ENCODE measurements at regions not wholly inside any gene's neighbourhood (a gene's known extent, or its start where the extent isn't known, plus 50 kb on each side); places are given as distances from the start of the nearest gene placed in this dataset.

GRCh38 chr1:55724551-55725325 is 509.6 kb upstream of the USP24 start:
- TF ChIP-seq ZFX (IDR thresholded peaks at IDR 0.05; ENCODE audit: borderline replicate concordance) (no peak), CTCF (IDR thresholded peaks at IDR 0.05) (no peak)
- no peak overlapping the region for H3K27ac ChIP-seq

- H3K27ac ChIP-seq: no peak overlapping the region
- TF ChIP-seq ZFX (IDR thresholded peaks at IDR 0.05; ENCODE audit: borderline replicate concordance): no peak
- no peak for TF ChIP-seq CTCF (IDR thresholded peaks at IDR 0.05)
These were observed 507.8 kb upstream of the USP24 start for GRCh38 chr1:55723001-55723400.

- H3K27ac ChIP-seq: no peak overlapping the region
- TF ChIP-seq CTCF (IDR thresholded peaks at IDR 0.05) (no peak), ZFX (IDR thresholded peaks at IDR 0.05; ENCODE audit: borderline replicate concordance) (no peak)
These were observed 505.1 kb upstream of the USP24 start for GRCh38 chr1:55720261-55720660.

GRCh38 chr1:55718758-55719671 is 503.9 kb upstream of the USP24 start:
- H3K27ac ChIP-seq: no peak overlapping the region
- no peak for TF ChIP-seq ZFX (IDR thresholded peaks at IDR 0.05; ENCODE audit: borderline replicate concordance)
- no peak for TF ChIP-seq CTCF (IDR thresholded peaks at IDR 0.05)

GRCh38 chr1:55717111-55717510 is 501.9 kb upstream of the USP24 start:
- H3K27ac ChIP-seq: no peak overlapping the region
- TF ChIP-seq ZFX (IDR thresholded peaks at IDR 0.05; ENCODE audit: borderline replicate concordance) (no peak), CTCF (IDR thresholded peaks at IDR 0.05) (no peak)

- no peak for TF ChIP-seq CTCF (IDR thresholded peaks at IDR 0.05)
- TF ChIP-seq ZFX (IDR thresholded peaks at IDR 0.05; ENCODE audit: borderline replicate concordance): no peak
- no peak overlapping the region for H3K27ac ChIP-seq
These were observed 501.4 kb upstream of the USP24 start for GRCh38 chr1:55716610-55717009.

GRCh38 chr1:55716151-55716550 is 501.0 kb upstream of the USP24 start:
- H3K27ac ChIP-seq: no peak overlapping the region
- TF ChIP-seq ZFX (IDR thresholded peaks at IDR 0.05; ENCODE audit: borderline replicate concordance): no peak

Data from 22Rv1 (cell line).